ENCODE measurements at regions not wholly inside any gene's neighbourhood (a gene's known extent, or its start where the extent isn't known, plus 50 kb on each side); places are given as distances from the start of the nearest gene placed in this dataset.

DNA sequence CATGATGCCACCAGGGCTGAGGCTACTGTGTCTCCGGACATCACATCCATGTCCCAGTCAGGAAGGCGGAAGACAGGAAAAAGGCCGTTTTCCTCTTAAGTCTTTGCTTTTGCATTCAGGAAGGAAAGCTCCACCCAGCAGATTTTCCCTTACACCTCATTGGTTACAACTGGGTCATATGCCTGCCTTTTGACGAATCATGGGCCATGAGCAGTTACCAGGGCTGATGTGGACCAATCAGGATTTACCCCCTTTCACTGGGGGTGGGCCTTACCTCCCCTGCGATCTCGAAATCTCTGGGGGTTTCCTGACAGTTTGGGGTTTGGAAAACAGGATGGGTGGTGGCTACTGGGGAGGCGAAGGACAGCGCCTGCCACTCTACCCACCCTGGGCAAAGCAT, 52.5 kb upstream of the GRPEL1 start:
- Mint-ChIP-seq H3K4me3 (no peak overlapping the region), H3K27me3 (peaks cover 15% of the 10 kb centered on the region), H3K4me1 (no peaks in the 10 kb centered on the region), H3K27ac (no peak overlapping the region), H3K9me3 (ENCODE audit: insufficient read depth) (no peaks in the 10 kb centered on the region)
- TF ChIP-seq EZH2 (IDR thresholded peaks at IDR 0.05; ENCODE audit: borderline replicate concordance, insufficient read depth, low read depth, low read length, poor library complexity, severe bottlenecking): no peak
- TF ChIP-seq, protein P1, sequence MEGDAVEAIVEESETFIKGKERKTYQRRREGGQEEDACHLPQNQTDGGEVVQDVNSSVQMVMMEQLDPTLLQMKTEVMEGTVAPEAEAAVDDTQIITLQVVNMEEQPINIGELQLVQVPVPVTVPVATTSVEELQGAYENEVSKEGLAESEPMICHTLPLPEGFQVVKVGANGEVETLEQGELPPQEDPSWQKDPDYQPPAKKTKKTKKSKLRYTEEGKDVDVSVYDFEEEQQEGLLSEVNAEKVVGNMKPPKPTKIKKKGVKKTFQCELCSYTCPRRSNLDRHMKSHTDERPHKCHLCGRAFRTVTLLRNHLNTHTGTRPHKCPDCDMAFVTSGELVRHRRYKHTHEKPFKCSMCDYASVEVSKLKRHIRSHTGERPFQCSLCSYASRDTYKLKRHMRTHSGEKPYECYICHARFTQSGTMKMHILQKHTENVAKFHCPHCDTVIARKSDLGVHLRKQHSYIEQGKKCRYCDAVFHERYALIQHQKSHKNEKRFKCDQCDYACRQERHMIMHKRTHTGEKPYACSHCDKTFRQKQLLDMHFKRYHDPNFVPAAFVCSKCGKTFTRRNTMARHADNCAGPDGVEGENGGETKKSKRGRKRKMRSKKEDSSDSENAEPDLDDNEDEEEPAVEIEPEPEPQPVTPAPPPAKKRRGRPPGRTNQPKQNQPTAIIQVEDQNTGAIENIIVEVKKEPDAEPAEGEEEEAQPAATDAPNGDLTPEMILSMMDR (IDR thresholded peaks at IDR 0.05): no peak
- Histone ChIP-seq H3K36me3 (replicated peaks in 1 of 2; ENCODE audit: control extremely low read depth in 1 of 2, control insufficient read depth in 1 of 2, extremely low read depth in 1 of 2, insufficient read depth in 2 of 2, low read length in 1 of 2) (no peaks in the 10 kb centered on the region), H3K79me2 (ENCODE audit: control insufficient read depth, insufficient read depth, low read length) (no peaks in the 10 kb centered on the region), H3K4me2 (replicated peaks; ENCODE audit: low read depth, low read length, poor library complexity, severe bottlenecking) (no peak overlapping the region), H3K27ac (ENCODE audit: low read length in 2 of 2) (no peak overlapping the region), H2AFZ (ENCODE audit: insufficient read depth, low read depth, low read length, poor library complexity, severe bottlenecking) (no peak overlapping the region), H3K4me1 (ENCODE audit: control insufficient read depth in 2 of 2, insufficient read depth in 2 of 2, low read length in 2 of 2) (no peaks in the 10 kb centered on the region), H3K27me3 (replicated peaks in 1 of 4; ENCODE audit: control extremely low read depth in 1 of 4, control insufficient read depth in 3 of 4, insufficient read depth in 4 of 4, low read length in 3 of 4) (peaks cover 0 to 2% (median 0%) of the 10 kb centered on the region in 4 experiments), H4K20me1 (ENCODE audit: control insufficient read depth, insufficient read depth, low read length, poor library complexity, severe bottlenecking) (no peaks in the 10 kb centered on the region), H3K4me3 (ENCODE audit: control extremely low read depth in 1 of 5, extremely low read depth in 1 of 5, insufficient read depth in 1 of 5, low read depth in 2 of 5, low read length in 4 of 5) (no peak overlapping the region), H3K9me3 (ENCODE audit: control extremely low read depth in 1 of 3, control insufficient read depth in 2 of 3, insufficient read depth in 1 of 3, low read length in 2 of 3) (peaks cover 0 to 8% (median 0%) of the 10 kb centered on the region in 3 donors), H3K9ac (ENCODE audit: low read length) (no peak overlapping the region)
- ChIA-PET POLR2A (no interaction called here), CTCF (no interaction called here)
- DNase-seq: no peak
- no peak for ATAC-seq (ENCODE audit: low read depth)
- WGBS (ENCODE audit: insufficient coverage): 74% methylated on average over 6 of the region's 8 CpGs
- intact Hi-C loops (cut with micrococcal nuclease): no loop called here

DNA sequence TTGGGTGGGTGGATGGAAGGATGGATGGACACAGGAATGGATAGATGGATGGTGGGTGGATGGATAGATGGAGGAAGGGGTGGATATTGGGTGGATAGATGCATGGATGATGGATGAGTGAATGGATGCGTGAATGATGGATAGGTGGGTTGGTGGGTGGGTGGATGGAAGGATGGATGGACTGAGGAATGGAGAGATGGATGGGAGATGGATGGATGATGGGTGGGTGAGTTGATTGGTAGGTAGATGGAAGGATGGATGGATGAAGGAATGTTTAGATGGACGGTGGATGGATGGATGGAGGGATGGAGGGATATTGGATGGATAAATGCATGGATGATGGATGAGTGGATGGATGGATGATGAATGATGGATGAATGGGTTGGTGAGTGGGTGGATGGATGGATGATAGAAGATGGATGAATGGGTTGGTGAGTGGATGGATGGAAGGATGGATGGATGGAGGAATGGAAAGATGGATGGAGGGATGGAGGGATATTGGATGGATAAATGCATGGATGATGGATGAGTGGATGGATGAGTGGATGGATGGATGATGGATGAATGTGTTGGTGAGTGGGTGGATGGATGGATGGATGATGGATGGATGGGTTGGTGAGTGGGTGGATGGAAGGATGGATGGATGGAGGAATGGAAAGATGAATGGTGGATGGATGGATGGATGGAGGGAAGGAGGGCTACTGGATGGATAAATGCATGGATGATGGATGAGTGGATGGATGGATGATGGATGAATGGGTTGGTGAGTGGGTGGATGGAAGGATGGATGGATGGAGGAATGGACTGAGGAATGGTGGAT, 50.4 kb upstream of the GRPEL1 start:
- Histone ChIP-seq H3K9me3 (ENCODE audit: control extremely low read depth in 1 of 3, control insufficient read depth in 2 of 3, insufficient read depth in 1 of 3, low read length in 2 of 3) (peaks cover 0 to 8% (median 0%) of the 10 kb centered on the region in 3 donors), H2AFZ (ENCODE audit: insufficient read depth, low read depth, low read length, poor library complexity, severe bottlenecking) (no peak overlapping the region), H3K9ac (ENCODE audit: low read length) (no peak overlapping the region), H3K79me2 (ENCODE audit: control insufficient read depth, insufficient read depth, low read length) (no peaks in the 10 kb centered on the region), H3K27me3 (replicated peaks in 1 of 4; ENCODE audit: control extremely low read depth in 1 of 4, control insufficient read depth in 3 of 4, insufficient read depth in 4 of 4, low read length in 3 of 4) (peaks cover 0 to 2% (median 0%) of the 10 kb centered on the region in 4 experiments), H3K4me2 (replicated peaks; ENCODE audit: low read depth, low read length, poor library complexity, severe bottlenecking) (no peak overlapping the region), H3K4me1 (ENCODE audit: control insufficient read depth in 2 of 2, insufficient read depth in 2 of 2, low read length in 2 of 2) (no peaks in the 10 kb centered on the region), H3K27ac (ENCODE audit: low read length in 2 of 2) (no peak overlapping the region), H3K36me3 (replicated peaks in 1 of 2; ENCODE audit: control extremely low read depth in 1 of 2, control insufficient read depth in 1 of 2, extremely low read depth in 1 of 2, insufficient read depth in 2 of 2, low read length in 1 of 2) (no peaks in the 10 kb centered on the region), H3K4me3 (ENCODE audit: control extremely low read depth in 1 of 5, extremely low read depth in 1 of 5, insufficient read depth in 1 of 5, low read depth in 2 of 5, low read length in 4 of 5) (no peak overlapping the region), H4K20me1 (ENCODE audit: control insufficient read depth, insufficient read depth, low read length, poor library complexity, severe bottlenecking) (no peaks in the 10 kb centered on the region)
- WGBS (ENCODE audit: insufficient coverage): 80% methylated on average over 2 of the region's 2 CpGs
- no peak for DNase-seq
- Mint-ChIP-seq H3K4me3 (no peak overlapping the region), H3K27ac (no peak overlapping the region), H3K9me3 (ENCODE audit: insufficient read depth) (no peaks in the 10 kb centered on the region), H3K4me1 (no peaks in the 10 kb centered on the region), H3K27me3 (peaks cover 15% of the 10 kb centered on the region)
- ChIA-PET CTCF (no interaction called here), POLR2A (no interaction called here)
- intact Hi-C loops (cut with micrococcal nuclease): no loop called here
- ATAC-seq (ENCODE audit: low read depth): no peak
- TF ChIP-seq, protein P1 (IDR thresholded peaks at IDR 0.05): no peak
- TF ChIP-seq EZH2 (IDR thresholded peaks at IDR 0.05; ENCODE audit: borderline replicate concordance, insufficient read depth, low read depth, low read length, poor library complexity, severe bottlenecking): no peak
